HG03196 (cell line): ENCODE measurements at regions not wholly inside any gene's neighbourhood (a gene's known extent, or its start where the extent isn't known, plus 50 kb on each side); places are given as distances from the start of the nearest gene placed in this dataset.
"Not testable (repeated sequence)": the region's sequence is repeated elsewhere in the genome, so short reads cannot be mapped to it uniquely, and the experiment has no call there.

ENCODE experiments used
- ATAC-seq: cut with Tn5 transposase; IDR thresholded peaks from one replicate; pipeline ENCODE4 v1.9.1; 2021; ENCODE audit not compliant: unreplicated experiment

- ATAC-seq, result no peak
Measured at GRCh38 chr7:101707587-101707986, 78.5 kb upstream of the MYL10 start.

DNA sequence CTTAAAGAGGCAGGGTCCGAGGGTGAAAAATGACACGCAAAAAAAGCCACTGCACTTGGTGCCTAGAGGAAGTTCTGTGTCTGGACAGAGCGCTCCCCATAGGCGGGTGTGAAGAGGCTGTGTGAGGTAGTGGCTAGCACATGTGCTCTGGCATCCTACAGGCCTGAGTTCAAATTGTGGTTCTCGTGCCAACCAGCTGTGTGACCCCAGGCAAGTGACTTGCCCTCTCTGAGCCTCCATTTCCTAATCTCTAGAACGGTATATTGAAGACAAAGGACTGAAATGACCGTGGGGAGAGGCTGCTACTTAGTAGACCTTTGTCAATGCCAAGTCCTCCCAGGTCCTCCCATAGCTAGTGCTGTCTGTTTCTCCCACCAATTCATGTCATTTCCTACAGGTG is 79.1 kb upstream of the MYL10 start:
- no peak for ATAC-seq

- ATAC-seq, result no peak
Measured at GRCh38 chr7:101712652-101713051, 83.6 kb upstream of the MYL10 start.

DNA sequence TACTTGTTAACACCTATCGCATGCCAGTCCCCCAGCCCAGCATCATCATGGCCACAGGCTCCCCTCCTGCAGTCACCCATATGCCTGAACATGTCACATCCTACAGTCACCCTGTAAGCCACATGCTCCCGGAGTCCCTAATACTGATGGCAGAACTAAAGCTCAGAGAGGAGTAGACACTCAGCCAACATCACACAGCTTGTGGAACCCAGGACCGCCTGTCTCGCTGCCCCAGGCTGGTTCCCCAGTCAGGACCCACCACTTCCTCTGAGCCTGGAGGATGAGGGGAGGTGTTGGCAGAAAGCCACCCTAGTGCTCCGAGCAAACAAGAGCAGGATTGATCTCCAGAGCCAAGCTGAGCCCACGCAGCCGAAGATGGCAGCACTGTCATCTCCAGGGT is 85.0 kb upstream of the MYL10 start:
- ATAC-seq, result no peak

DNA sequence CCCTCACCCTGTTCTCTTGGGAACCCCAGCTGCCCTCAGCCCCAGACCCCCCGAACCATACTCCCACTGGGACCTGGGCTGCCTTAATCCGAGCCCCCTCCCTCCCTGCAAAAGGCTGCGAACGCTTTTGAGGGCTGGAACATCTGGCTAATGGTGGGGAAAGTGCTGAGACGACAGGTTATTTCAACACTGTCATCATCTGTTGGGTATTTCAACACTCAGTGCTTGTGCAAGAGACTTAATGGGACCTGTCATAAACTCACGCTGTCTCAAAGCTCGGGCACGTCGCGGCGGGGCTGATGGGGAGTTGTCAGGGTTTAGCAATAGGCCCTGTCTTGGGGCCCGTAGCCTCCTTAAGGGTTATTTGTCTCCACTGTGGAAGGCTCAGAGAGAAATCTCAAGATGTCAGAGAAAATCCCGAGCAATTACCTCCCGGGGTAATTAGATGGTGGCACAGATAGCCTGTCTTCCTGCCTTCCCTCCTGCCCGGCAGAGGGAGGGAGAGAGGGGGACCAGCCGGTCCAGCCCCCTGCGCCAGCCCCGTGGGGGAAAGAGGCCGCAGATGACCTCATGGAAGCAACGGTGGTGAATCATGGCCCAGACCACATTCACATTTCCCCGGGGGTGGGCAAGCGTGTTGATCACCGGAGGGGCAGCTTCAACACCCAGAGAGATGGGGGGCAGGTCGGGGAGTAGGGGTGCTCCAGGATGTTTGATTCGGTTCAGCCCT is 88.7 kb upstream of the MYL10 start:
- ATAC-seq, result no peak

- ATAC-seq, result no peak
Measured at GRCh38 chr7:101718363-101719122, 89.4 kb upstream of the MYL10 start.

DNA sequence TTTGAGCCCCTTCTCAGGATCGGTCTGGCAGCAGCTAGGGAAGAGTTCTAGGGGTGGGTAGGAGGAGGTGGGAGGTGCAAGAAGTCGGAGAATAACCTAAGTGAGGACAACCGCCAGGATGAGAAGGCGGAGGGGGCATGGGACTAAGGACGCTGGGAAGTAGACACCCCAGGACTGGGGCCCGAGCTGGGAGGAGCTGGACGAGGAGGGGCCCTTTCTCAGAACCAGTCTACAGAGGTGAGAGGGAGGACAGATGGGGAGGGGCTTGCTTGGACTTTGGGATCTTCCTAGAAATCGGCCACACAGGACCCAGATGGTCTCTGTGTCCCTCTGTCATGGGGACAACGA is 90.0 kb upstream of the MYL10 start:
- no peak for ATAC-seq

GRCh38 chr7:101720324-101720723 is 91.2 kb upstream of the MYL10 start:
- no peak for ATAC-seq

DNA sequence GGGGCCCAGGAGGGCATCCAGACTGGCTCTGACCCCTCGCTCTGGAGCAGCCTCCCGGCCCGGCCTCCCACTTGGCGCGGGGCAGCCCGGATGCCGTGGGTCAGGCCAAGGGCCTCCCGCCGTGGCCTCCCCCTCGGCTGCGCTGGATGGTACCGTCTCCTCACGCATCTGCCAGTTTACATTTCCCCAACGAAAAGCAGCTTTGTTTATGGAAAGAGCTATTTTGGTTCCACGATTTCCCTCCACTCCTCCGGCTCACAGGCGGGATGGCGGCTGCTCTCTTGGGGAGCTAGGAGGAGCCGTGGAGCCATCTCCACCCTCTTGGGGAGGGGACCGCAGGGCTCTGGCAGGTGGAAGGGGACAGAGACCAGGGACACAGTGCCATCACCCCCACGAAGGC is 93.2 kb upstream of the MYL10 start:
- no peak for ATAC-seq

DNA sequence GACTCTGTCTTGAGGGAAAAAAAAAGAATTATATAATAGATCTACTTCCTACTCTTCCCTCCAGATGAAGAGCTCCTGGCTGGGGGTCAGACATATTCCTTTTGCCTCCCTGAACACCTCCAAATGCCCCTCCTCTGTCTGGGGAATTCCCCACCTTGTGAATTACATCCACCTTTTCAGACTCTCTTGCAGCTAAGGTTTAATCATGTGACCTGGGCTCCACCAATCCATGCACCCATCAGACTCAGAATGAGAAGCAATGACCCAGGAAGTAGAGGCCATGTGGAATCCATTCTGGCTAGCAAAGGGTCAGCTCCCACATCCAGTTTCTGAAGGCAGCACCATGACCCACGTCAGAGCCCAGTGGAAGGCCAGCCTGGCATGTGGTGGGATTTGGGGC is 93.6 kb upstream of the CUX1 start:
- ATAC-seq, result no peak

DNA sequence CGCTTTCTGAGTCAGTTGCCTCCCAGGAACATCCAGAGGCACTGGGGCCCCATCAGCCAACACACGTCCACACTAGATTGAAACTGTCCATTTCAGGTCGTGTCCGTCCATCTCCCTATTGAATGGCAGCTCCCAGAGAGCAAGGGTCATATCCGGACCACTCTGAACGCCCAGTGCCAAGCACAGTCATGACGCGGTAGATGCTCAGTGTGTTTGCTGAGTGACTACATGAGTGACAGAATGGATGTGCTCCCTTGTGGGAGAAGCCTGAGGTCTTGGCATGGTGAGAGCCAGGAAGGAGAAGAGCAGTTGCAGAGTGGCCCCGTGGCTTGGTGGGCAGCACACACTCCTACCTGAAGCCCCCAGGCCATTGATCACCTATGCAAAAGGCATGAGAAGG is 92.5 kb upstream of the CUX1 start:
- ATAC-seq, result no peak

GRCh38 chr7:101725921-101726320 is 91.5 kb upstream of the CUX1 start:
- no peak for ATAC-seq

- ATAC-seq, result no peak
Measured at GRCh38 chr7:101727184-101727583, 90.2 kb upstream of the CUX1 start.

GRCh38 chr7:101728128-101728527 is 89.3 kb upstream of the CUX1 start:
- ATAC-seq, result no peak

- ATAC-seq, result not testable (repeated sequence)
Measured at GRCh38 chr7:101728873-101729240, 88.6 kb upstream of the CUX1 start.

GRCh38 chr7:101729241-101729883 is 88.1 kb upstream of the CUX1 start:
- no peak for ATAC-seq

- ATAC-seq, result no peak
Measured at GRCh38 chr7:101731502-101732084, 85.8 kb upstream of the CUX1 start.

GRCh38 chr7:101733713-101734475 is 83.5 kb upstream of the CUX1 start:
- no peak for ATAC-seq

DNA sequence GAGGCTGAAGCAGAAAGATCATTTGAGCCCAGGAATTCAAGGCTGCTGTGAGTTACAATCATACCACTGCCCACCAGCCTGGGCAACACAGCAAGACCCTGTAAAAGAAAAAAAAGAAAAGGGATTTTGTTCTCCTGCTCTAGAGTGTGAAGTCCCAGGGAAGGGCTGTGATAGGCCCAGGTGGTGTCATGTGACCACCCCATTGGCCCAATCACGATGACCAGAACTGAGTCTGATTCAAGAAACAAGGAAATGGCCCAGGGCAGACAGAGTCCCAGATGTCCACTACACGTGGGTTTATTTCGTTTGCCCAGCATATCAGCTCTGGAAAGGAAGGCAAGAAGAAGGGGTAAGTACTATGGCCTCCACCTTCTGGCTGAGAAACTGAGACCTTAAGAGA is 81.3 kb upstream of the CUX1 start:
- ATAC-seq, result no peak

- no peak for ATAC-seq
Measured at GRCh38 chr7:101739775-101740398, 77.5 kb upstream of the CUX1 start.
